SKM-1 treated with dmso at 0.1 percent for 144 hours (cell line): ENCODE measurements at regions not wholly inside any gene's neighbourhood (a gene's known extent, or its start where the extent isn't known, plus 50 kb on each side); places are given as distances from the start of the nearest gene placed in this dataset.
"Not testable (repeated sequence)": the region's sequence is repeated elsewhere in the genome, so short reads cannot be mapped to it uniquely, and the experiment has no call there.

ENCODE experiments used
- DNase-seq: peaks from one replicate; lab custom pipeline; 2025; ENCODE audit not compliant: unreplicated experiment; lab: John Stamatoyannopoulos, UW

- no peak for DNase-seq
Observed at GRCh38 chr7:93830141-93830925, 60.2 kb downstream of the TFPI2 start.

- DNase-seq = no peak
Observed at GRCh38 chr7:93828260-93828659, 62.3 kb downstream of the TFPI2 start.

GRCh38 chr7:93823621-93824020 is 66.9 kb downstream of the TFPI2 start:
- no peak for DNase-seq

- DNase-seq = no peak
Observed at GRCh38 chr7:93821463-93821862, 69.1 kb downstream of the TFPI2 start.

GRCh38 chr7:93819699-93820098 is 70.9 kb downstream of the TFPI2 start:
- no peak for DNase-seq

- no peak for DNase-seq
Observed at GRCh38 chr7:93817526-93817925, 73.0 kb downstream of the TFPI2 start.

- DNase-seq = no peak
Observed at GRCh38 chr7:93817004-93817403, 73.5 kb downstream of the TFPI2 start.

- no peak for DNase-seq
Observed at GRCh38 chr7:93813514-93813913, 77.0 kb downstream of the TFPI2 start.

GRCh38 chr7:93812061-93812460 is 78.5 kb downstream of the TFPI2 start:
- DNase-seq = no peak

- no peak for DNase-seq
Observed at GRCh38 chr7:93811198-93811597, 79.4 kb downstream of the TFPI2 start.

GRCh38 chr7:93810561-93810960 is 80.0 kb downstream of the TFPI2 start:
- no peak for DNase-seq

GRCh38 chr7:93804726-93805125 is 85.8 kb downstream of the TFPI2 start:
- no peak for DNase-seq

- peak; percentile 12 for DNase-seq
Observed at GRCh38 chr7:93799750-93800357, 90.7 kb downstream of the TFPI2 start.

GRCh38 chr7:93793084-93793697 is 97.4 kb downstream of the TFPI2 start:
- DNase-seq = not testable (repeated sequence)

GRCh38 chr7:93779115-93779514 is 111.4 kb downstream of the TFPI2 start:
- no peak for DNase-seq

- DNase-seq = no peak
Observed at GRCh38 chr7:93778384-93778783, 112.2 kb downstream of the TFPI2 start.

- DNase-seq = no peak
Observed at GRCh38 chr7:93773446-93773845, 117.1 kb downstream of the TFPI2 start.

GRCh38 chr7:93765475-93765874 is 125.1 kb downstream of the TFPI2 start:
- DNase-seq = no peak

- no peak for DNase-seq
Observed at GRCh38 chr7:93758631-93759030, 131.9 kb downstream of the TFPI2 start.

- no peak for DNase-seq
Observed at GRCh38 chr7:93757426-93757825, 133.1 kb downstream of the TFPI2 start.

- no peak for DNase-seq
Observed at GRCh38 chr7:93756890-93757289, 133.7 kb downstream of the TFPI2 start.

- DNase-seq = no peak
Observed at GRCh38 chr7:93751421-93751820, 139.1 kb downstream of the TFPI2 start.
